ENCODE measurements at regions not wholly inside any gene's neighbourhood (a gene's known extent, or its start where the extent isn't known, plus 50 kb on each side); places are given as distances from the start of the nearest gene placed in this dataset.

DNA sequence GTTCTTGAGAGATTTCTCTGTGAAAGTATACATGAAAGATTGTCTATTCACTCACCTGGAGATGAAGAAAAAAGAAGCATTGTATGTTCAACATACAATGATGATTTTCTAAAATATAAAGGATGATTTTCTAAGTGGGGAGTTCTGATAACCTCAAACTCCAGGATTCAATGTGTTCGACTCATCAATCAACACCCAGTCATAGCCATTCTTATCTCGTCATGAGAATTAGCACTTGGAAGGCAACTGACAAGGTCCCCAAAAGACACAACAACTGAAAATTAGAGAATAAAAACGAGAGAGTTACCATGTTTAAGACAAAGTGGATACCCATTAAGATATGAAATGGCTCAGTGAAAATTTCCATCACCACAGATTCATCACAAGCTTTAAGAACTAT, 52.1 kb upstream of the SIMC1 start:
- Histone ChIP-seq H3K36me3 (ENCODE audit: low read depth) (no peaks in the 10 kb centered on the region), H3K4me1 (ENCODE audit: low read depth) (no peaks in the 10 kb centered on the region), H3K9me3 (no peaks in the 10 kb centered on the region), H3K4me3 (no peak overlapping the region)
- DNase-seq (no peak), ATAC-seq (no peak)
- TF ChIP-seq, protein P1, sequence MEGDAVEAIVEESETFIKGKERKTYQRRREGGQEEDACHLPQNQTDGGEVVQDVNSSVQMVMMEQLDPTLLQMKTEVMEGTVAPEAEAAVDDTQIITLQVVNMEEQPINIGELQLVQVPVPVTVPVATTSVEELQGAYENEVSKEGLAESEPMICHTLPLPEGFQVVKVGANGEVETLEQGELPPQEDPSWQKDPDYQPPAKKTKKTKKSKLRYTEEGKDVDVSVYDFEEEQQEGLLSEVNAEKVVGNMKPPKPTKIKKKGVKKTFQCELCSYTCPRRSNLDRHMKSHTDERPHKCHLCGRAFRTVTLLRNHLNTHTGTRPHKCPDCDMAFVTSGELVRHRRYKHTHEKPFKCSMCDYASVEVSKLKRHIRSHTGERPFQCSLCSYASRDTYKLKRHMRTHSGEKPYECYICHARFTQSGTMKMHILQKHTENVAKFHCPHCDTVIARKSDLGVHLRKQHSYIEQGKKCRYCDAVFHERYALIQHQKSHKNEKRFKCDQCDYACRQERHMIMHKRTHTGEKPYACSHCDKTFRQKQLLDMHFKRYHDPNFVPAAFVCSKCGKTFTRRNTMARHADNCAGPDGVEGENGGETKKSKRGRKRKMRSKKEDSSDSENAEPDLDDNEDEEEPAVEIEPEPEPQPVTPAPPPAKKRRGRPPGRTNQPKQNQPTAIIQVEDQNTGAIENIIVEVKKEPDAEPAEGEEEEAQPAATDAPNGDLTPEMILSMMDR (IDR thresholded peaks at IDR 0.05) = no peak
- intact Hi-C loops (cut with DNase I, micrococcal nuclease) = no loop called here

DNA sequence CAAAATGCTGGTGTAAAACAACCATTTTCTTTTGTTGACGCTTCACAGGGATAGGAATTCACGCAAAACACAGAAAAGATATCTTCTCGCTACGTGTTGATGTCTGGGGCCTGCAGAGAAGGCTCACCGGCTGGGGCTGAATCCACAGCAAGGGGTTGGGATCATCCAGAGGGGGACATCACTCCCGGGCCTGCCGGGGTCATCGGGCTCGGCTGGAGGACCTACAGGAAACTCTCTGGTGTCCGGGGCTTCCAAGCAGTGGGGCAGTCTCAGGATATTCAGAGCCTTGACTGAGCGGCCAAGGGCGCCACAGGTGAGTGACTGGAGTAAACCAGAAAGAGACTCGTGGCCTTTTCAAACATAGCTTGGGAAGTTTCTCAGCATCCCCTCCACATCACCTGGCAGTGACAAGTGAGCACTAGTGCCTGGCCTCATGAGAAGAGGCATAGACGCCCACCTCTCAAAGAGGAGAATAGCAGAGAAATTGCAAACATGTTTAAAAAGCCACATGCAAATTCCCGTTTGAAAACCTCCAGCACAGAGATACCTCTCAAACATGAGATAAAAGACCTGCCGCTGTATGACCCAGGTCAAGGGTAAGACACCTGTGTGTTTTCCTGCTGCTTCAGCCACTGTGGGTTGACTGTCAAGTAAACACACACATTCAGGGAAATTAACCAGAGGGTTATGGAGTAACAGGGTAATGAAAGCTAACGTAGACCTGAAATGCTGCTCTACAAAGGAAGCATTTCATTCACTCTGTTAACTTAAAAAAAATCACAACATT, 50.8 kb upstream of the SIMC1 start:
- TF ChIP-seq, protein P1 (IDR thresholded peaks at IDR 0.05) = no peak
- H3K4me3 ChIP-seq = no peak overlapping the region
- no peaks in the 10 kb centered on the region for H3K36me3 ChIP-seq (ENCODE audit: low read depth)
- DNase-seq (no peak), ATAC-seq (no peak)
- no peaks in the 10 kb centered on the region for H3K4me1 ChIP-seq (ENCODE audit: low read depth)
- no peaks in the 10 kb centered on the region for H3K9me3 ChIP-seq
- intact Hi-C loops (cut with DNase I, micrococcal nuclease) = no loop called here

DNA sequence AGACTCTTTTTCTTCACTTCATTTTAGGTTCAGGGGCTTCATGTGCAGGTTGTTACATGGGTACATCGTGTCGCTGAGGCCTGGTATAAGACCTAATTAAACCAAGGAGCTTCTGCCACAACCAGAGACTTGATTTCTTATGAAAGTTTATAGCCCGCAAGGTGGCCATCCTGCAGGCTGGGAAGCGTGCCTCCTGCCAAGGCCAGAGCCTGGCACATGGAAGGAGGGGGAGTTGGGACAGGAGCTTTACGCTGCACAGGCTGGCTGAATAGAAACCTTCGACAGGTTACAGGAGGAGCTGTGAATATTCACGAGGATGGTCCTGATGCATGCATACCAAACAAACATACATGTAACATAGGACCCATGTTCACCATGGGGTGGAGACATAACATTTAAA, 50.1 kb upstream of the SIMC1 start:
- H3K4me1 ChIP-seq (ENCODE audit: low read depth) = no peaks in the 10 kb centered on the region

More for the DNA sequence above, 50.1 kb upstream of the SIMC1 start:
- Histone ChIP-seq H3K36me3 (ENCODE audit: low read depth) (no peaks in the 10 kb centered on the region), H3K4me3 (no peak overlapping the region), H3K9me3 (no peaks in the 10 kb centered on the region)
- no peak for DNase-seq
- intact Hi-C loops (cut with DNase I, micrococcal nuclease) = no loop called here
- ATAC-seq = no peak
- TF ChIP-seq, protein P1 (IDR thresholded peaks at IDR 0.05) = no peak
